ENCODE measurements at regions not wholly inside any gene's neighbourhood (a gene's known extent, or its start where the extent isn't known, plus 50 kb on each side); places are given as distances from the start of the nearest gene placed in this dataset.
"Not testable (repeated sequence)": the region's sequence is repeated elsewhere in the genome, so short reads cannot be mapped to it uniquely, and the experiment has no call there.

GRCh38 chr6:14596410-14596809 is 478.8 kb downstream of the CD83 start:
- DNase-seq (ENCODE audit: low read depth, low spot score), result no peak

- no peak for DNase-seq (ENCODE audit: low read depth, low spot score)
These were observed 479.5 kb downstream of the CD83 start for GRCh38 chr6:14597090-14597489.

- DNase-seq (ENCODE audit: low read depth, low spot score), result no peak
These were observed 480.7 kb downstream of the CD83 start for GRCh38 chr6:14598017-14598864.

GRCh38 chr6:14600306-14600705 is 482.7 kb downstream of the CD83 start:
- DNase-seq (ENCODE audit: low read depth, low spot score), result not testable (repeated sequence)

GRCh38 chr6:14601490-14601889 is 483.9 kb downstream of the CD83 start:
- no peak for DNase-seq (ENCODE audit: low read depth, low spot score)

- no peak for DNase-seq (ENCODE audit: low read depth, low spot score)
These were observed 488.8 kb downstream of the CD83 start for GRCh38 chr6:14606353-14606752.

- DNase-seq (ENCODE audit: low read depth, low spot score), result no peak
These were observed 492.6 kb downstream of the CD83 start for GRCh38 chr6:14610141-14610540.

- DNase-seq (ENCODE audit: low read depth, low spot score), result no peak
These were observed 494.7 kb downstream of the CD83 start for GRCh38 chr6:14612016-14612980.

GRCh38 chr6:14614631-14615030 is 497.1 kb downstream of the CD83 start:
- no peak for DNase-seq (ENCODE audit: low read depth, low spot score)

GRCh38 chr6:14616656-14617055 is 499.1 kb downstream of the CD83 start:
- no peak for DNase-seq (ENCODE audit: low read depth, low spot score)

GRCh38 chr6:14618759-14619418 is 501.3 kb downstream of the CD83 start:
- DNase-seq (ENCODE audit: low read depth, low spot score), result no peak

GRCh38 chr6:14619419-14619781 is 501.8 kb downstream of the CD83 start:
- no peak for DNase-seq (ENCODE audit: low read depth, low spot score)

GRCh38 chr6:14620522-14620921 is 502.9 kb downstream of the CD83 start:
- no peak for DNase-seq (ENCODE audit: low read depth, low spot score)

GRCh38 chr6:14621518-14621917 is 503.9 kb downstream of the CD83 start:
- no peak for DNase-seq (ENCODE audit: low read depth, low spot score)

GRCh38 chr6:14622085-14622484 is 504.5 kb downstream of the CD83 start:
- DNase-seq (ENCODE audit: low read depth, low spot score), result no peak

- DNase-seq (ENCODE audit: low read depth, low spot score), result no peak
These were observed 505.4 kb downstream of the CD83 start for GRCh38 chr6:14622909-14623505.

GRCh38 chr6:14625173-14625895 is 507.8 kb downstream of the CD83 start:
- DNase-seq (ENCODE audit: low read depth, low spot score), result no peak

GRCh38 chr6:14626556-14626955 is 509.0 kb downstream of the CD83 start:
- no peak for DNase-seq (ENCODE audit: low read depth, low spot score)

GRCh38 chr6:14630016-14630415 is 512.4 kb downstream of the CD83 start:
- DNase-seq (ENCODE audit: low read depth, low spot score), result no peak

- no peak for DNase-seq (ENCODE audit: low read depth, low spot score)
These were observed 515.9 kb downstream of the CD83 start for GRCh38 chr6:14633479-14633878.

GRCh38 chr6:14634072-14634471 is 516.5 kb downstream of the CD83 start:
- DNase-seq (ENCODE audit: low read depth, low spot score), result no peak
